Stimulated activated CD4-positive, alpha-beta T cell treated with anti-CD3 and anti-CD28 coated beads, Interleukin-1b, Interleukin-23, amount 100 ng/mL, for 24 hours (primary cell): ENCODE measurements at regions not wholly inside any gene's neighbourhood (a gene's known extent, or its start where the extent isn't known, plus 50 kb on each side); places are given as distances from the start of the nearest gene placed in this dataset.

ENCODE experiments used
- DNase-seq, 4 experiments: peaks; one replicate each; pipeline ENCODE4 v3.0.0-alpha.2; 2020; ENCODE audit warnings: low read depth in 4 of 4, low spot score in 1 of 4

DNA sequence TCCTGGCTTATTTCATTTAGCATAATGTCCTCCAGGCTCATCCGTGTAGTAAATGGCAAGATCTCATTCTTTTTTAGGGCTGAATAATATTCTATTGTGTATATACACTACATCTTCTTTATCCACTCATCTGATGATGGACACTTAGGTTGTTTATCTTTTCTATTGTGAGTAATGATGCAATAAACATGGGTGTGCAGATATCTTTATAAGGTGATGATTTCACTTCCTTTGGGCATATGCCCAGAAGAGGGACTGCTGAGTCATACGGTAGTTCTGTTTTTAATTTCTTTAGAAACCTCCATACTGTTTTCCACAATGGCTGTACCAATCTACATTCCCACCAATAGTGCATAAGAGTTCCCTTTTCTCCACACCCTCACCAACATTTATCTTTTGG, 317.6 kb upstream of the CNKSR2 start:
- DNase-seq = no peak

DNA sequence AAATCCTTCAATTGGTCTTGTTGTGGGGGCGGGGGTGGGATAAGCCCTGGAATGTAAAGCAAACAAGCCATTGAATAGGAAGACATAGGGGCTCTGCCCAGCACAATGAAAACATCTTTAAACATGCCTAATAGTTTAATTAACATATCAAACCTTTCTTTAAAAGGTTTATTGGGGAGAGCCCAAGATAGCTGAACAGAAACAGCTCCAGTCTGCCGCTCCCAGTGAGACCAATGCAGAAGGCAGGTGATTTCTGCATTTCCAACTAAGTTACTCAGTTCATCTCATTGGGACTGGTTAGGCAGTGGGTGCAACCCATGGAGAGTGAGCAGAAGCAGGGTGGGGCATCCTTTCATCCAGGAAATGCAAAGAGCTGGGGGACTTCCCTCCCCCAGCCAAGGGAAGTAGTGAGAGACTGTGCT, 327.2 kb upstream of the CNKSR2 start:
- no peak for DNase-seq

DNA sequence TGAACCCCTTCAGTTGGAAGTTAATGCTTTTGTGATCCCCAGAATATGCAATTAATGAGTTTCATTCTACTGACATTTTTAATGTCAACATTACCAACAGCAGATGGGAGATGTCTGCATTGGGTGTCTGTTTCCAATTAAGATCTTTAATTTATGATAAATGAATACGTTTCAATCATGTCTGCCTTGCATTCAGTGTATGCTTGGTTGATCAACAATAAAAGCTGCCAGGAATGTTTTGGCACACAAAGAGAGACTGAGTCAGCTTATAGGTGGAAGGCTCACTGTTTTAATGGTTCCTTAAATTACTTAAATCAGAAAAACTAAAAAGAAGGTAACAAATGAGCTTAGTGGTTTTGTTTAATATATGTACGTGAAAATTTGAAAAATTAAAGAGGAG, 359.9 kb upstream of the CNKSR2 start:
- no peak for DNase-seq

DNA sequence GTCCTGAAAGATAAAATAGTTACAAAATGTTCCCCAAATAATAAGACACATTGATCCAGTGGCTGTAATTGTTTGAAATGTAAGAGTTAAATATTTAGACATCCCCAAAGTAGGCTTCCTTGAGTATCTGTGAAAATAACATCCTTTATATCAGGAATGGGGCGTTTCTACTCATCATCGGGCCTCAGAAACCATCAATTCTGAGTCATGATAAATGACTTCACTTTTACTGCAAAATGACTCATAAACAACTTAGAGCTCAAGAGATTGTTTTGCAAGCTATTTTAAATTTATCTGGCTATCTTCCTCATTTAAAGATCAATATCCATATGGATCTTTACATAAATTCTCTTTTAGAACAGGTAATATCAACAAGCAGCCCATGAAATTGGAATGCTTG, 369.4 kb upstream of the CNKSR2 start:
- no peak for DNase-seq

DNA sequence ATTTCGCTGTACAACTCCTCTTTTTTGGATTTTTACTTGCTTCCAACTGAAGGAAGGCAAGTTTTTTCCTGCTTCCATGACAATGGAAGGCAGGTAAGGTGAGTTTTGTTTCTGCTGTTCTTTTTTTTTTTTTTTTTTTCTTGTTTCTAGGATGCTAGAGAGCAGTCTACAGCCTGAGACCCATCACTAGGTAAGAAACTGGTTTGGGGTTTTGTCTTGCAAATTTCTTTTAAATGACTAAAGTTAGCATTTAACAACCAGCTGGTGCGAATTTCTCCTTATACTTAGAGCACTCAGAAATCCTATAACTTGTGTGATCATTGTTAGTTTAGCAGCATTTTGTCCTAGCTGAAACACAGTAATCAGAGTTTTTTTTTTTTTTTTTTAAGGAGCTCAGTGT, 378.4 kb upstream of the CNKSR2 start:
- DNase-seq = no peak

DNA sequence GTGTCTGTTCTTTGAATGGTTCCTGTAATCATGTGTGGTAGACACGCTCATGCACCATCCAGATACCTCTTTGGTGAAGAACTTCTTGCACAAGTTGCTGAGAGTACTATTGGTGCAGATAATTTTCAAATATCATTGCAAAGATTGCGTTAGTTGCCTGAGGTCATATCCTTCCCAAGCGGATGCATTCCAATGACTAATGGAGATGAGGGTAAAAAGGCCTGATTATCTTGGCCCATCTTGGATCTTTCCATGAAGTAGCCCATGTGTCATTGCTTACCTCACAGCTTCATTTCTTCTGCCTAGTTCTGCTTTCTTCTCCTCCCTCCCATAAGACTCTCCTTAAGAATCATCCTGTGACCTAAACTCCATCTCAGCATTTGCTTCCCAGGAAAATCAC, 384.9 kb upstream of the CNKSR2 start:
- DNase-seq = no peak

DNA sequence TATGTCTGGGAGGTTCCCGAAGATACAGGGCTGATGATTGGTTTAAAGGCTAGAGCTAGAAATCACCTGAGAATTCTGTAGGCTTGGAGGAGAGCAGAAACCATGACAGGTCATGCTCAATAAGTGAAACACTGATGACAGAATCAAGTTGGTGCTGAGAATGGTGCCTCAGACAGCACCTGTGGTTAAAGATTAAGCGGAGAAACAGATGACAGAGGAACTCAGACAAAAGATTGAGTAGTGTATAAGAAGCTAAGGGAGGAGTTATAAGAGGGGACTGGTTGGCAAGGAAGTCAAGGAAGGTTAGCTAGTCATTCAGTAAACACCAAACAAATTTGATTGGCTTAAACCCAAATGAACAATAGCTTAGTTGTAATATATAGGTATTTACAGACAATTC, 385.4 kb upstream of the CNKSR2 start:
- no peak for DNase-seq

DNA sequence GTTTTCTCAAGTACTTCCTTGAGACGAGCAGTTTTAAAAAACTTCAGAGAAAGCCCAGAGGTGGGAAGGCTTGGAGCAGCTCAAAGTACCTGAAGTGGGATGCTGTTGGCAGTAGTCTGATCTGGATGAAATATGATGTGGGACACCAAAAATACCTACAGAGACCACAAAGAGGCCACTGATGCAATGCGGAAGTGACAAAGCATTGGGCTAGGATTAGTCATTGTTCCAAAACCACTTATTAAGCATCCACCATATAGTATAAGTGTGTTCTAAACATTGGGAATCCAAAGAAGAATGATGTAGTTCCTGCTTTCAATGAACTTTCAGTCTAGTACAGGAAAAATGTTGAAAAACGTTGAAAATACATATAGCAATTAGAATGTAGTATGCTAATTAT, 386.1 kb upstream of the CNKSR2 start:
- no peak for DNase-seq

DNA sequence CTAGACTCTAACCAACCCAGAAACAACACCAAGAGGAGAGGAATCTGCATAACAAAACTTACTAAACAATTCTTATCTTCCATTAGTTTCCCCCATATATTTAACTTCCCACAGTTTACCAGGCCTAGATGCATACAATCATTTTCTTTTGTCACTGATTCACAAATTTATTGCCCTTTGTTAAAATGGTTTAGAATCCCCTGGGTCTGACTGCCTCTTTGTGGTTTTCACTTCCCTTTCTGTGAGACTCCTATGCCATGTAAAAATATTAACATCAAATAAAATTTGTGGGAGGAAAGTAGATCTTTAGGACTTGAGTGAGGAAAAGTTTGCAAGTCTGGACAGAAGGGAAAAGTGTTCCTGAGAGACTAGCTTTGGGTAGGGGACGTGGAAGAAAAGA, 393.8 kb upstream of the CNKSR2 start:
- no peak for DNase-seq

DNA sequence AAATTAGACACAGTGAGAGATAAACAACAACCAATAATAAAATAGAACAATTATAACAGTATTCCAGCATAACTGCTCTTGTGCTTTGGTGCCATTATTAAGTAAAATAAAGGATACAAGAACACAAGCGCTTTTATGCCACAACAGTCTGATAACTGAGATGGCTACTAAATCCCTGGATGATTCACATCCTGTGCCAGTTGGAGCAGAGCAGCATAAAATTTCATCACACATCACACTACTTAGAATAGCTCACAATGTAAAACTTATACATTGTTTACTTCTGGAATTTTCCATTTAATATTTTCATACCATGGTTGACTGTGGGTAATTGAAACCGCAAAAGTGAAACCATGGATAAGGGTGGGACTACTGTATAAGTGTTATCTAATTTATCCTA, 399.9 kb upstream of the CNKSR2 start:
- DNase-seq = no peak

DNA sequence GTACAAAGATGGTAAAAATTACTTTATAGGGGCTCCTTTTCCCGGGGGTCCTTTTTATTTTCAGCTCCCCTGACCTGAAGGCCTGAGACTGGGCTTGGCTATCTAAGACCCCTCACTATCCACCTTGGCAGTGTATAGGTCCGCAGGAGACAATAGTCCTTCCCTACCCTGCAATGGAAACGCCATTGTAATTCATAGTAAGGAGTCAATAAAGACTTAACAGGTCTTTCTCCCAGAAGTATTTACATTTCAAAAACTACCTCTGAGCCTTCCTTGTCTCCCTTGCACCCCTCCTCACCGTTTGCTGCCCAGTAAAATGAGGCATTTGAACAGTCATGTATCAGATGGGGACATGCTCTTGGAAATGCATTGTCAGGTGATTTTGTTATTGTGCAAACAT, 401.2 kb upstream of the CNKSR2 start:
- no peak for DNase-seq

DNA sequence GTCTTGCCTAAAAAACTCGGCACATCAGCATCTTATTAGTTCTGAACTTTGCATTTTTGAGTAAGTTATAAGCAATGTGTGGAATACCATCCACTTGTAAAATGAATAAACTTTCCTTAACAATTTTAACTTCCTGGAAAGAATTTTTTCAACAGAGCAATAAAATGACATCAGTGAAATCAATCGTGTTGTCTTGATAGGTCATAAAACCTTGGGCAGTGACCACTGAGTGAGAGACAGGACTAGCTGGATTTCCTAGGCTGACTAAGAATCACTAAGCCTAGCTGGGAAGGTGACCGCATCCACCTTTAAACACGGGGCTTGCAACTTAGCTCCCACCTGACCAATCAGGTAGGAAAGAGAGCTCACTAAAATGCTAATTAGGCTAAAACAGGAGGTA, 403.0 kb upstream of the CNKSR2 start:
- no peak for DNase-seq

DNA sequence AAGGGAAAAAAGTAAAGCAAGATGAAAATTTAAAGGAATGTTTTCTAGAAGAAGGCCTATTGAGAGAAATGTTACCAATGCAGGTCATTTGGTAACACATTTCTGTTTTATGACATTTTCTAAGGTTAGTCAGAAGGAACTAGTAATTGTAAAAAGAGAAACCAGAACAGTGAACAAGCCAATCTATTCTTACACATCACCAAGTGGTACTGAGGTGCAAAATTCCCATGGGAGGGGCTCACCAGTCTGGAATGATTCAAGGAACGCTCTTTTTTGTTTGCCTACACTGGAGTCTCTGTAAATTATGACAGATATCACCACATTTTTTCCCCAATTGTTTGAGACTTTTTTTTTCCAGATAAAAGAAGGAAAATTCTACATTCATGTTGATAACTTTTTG, 404.7 kb upstream of the CNKSR2 start:
- no peak for DNase-seq

DNA sequence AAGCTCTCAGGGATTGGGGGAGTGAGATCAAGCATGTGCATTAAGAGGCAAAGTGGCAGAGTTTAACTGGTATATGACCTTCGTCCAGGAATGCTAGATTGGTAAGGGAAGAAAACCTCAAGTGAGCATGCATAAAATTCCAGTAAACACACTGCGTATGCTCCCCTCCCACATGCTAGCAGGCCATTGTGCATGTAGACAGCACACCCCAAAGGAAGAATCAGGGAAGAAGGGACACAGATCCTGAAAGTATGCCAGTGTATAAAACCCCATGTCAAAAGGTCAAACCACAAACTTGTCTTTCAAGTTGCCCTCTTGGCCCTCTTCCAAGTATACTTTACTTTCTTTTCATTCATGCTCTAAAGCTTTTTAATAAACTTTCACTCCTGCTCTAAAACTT, 405.2 kb upstream of the CNKSR2 start:
- no peak for DNase-seq

DNA sequence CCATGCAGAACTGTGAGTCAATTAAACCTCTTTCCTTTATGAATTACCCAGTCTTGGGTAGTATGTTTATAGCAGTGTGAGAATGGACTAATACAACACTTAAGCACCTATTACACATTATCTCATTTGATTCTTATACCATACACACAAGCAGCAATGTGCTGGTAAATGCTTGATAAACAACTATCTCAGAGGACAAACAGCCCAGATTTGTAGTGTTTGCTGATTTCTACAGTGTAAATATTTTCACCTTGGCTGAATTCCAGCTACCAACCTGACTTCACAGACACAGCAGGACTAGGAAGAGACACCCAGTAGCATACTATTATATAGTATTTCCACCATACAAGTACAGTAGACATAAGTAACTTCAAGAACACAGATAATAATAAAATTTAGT, 406.5 kb upstream of the CNKSR2 start:
- DNase-seq = no peak

DNA sequence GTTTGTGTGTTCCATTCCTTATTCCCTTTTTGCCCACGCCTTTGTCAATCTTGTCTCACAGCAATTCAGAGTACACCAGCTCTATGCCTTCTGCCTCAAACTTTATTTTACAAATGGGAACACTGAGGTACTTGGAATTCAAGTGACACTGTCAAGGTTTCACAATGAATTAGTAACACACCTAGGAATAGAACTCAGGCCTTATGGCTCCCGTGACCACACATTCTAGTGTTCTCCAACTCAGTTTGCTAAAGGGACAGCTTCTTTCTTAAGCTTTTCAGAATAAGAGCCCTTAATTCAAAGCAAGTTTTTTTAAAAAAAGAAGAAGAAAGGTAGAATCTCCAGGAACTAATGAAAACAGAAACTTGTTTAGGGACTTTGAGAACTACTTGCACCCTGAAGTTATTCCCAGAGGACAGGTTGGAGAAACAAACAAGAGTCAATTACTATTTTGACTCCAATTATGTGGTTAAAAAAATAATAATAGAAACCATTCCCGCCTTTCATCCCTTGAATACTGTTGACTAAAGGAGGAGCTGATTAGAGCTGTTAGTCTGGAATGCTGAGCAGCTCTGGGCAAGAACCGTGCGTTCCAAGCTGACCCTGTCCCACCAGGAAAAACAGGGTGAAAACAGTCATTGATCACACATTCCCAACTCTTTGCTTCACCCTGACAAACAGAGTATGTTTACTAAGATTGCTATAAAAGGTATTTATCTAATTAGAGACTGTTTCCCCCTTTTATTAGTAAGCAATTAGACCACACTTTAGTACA, 408.8 kb upstream of the CNKSR2 start:
- no peak for DNase-seq

DNA sequence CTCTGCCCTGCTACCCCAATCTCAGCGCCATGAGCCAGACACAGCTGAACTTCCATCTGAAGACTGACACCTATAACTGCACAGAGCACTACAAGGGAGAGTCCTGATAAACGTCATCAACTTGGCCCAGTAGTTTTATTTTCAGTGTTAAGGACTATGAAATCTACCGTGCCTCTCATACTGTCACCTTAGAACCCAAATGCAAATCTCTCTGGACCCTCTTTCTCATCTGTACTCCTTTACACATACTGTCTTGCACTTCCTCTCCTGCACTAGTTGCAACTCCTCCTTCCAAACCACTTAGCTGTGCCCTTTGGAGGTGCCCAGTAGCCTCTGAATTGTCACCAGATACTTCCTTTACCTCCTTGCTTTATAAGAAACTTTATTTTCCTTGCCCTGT, 420.2 kb upstream of the CNKSR2 start:
- no peak for DNase-seq

DNA sequence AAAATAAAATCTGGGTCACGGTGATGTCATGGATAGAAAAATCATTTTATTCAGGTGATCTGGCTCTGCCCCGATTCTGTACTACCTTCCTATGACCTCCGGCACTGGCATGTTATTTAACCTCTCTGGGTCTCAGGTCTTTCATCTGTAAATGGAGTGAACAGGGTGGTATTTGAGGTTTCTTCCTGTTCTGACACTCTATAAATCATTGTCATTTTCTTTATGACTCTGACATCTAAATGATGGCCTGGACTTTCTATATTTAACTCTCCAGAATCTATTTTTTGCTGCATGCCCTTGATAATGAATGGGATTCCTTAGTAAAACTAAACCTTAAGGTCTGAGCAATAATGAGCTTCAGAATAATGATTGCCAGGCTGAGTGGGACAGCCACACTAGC, 422.0 kb upstream of the CNKSR2 start:
- DNase-seq = no peak

DNA sequence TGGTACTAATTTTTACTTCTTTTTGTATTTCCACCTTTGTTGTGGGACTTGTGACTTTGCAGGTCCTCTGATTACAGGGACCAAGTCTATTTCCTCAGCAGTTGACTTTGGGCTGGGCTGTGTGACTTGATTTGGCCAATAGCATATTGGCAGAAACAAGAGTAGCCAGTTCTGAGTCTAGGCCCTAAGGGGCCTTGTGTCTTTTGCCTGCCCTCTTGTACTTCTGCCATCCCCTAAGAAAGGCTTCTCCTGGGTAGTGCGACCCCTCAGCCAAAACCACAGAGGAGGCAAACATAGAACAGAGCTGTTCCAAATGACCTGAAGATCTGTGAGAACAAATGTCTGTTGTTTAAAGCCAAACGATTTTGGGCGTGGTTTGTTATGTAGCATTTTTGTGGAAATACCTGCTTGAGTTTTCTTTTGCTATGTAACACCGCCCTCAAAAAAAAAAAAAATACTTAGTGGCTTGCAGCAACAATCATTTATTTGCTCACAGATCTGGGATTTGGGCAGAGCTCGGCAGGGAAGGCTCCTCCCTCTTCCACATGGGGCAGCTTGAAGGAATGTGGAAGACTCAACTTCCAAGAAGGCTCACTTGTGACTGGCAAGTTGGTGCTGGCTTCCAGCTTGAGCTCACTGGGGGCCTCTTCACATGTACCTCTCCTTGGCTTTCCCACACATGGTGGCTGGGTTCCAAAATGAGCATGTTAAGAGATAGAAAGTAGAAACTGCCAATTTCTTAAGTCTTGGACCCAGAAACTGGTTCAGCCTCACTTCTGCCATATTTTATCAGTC, 423.0 kb upstream of the CNKSR2 start:
- no peak for DNase-seq

DNA sequence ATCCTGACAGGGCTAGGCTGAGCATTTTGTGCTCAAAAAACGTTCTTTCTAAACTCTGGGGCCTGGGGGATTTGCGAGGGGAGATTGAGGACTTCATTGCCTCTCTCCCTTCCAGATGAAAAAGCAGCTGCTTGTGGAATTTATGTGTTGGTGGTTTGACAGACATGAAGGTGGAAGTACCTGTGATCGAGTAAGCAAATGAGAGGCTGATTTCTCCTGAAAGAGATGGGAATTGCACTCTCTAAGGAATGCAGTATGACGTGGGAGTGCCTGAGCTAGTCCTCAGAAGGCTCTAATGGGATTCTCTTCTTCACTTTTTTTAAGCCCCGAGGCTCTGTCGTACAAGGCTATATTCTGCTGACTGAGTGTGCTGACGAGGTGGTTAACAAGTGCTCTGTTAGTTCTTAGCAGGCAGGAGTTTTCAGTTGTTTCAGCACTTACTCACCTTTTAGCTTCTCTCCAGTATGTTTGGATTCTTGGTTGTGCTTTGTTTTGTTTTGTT, 426.8 kb upstream of the CNKSR2 start:
- DNase-seq = no peak

DNA sequence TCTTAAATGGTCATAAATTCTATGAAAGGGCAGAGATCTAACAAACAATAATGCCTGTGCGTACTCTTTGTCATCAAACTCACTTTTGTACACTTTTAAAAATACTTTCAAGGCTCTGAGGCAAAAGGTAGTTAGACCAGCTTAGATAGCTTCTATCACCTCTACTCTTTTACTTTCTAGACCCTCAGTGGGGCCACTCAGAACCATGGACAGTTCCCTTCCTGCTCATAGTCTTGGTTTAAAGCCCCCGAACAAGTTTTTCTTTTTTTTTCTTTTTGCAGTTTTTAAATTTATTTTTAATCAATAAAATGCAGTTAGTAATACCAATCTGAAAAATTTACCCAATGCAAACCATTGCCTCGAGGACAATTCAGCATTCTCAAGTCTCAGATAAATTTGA, 460.5 kb upstream of the CNKSR2 start:
- no peak for DNase-seq

DNA sequence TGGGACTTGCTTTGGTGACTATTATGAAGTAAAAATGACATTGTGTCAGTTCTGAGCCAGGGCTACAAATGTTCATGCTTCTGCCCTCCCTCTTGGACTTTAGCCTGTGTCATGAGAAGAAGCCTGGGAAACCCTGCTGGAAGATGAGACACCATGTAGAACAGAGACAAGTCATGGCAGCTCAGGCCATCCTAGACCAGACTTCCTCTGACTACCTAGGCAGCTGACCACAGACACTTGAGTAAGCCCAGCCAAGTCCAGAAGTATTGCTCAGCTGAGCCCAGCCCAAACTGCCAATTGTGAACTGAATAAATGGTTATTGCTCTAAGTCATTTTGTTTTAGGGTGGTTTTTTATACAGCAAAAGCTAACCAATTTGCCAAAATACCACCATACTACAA, 467.6 kb upstream of the CNKSR2 start:
- no peak for DNase-seq

DNA sequence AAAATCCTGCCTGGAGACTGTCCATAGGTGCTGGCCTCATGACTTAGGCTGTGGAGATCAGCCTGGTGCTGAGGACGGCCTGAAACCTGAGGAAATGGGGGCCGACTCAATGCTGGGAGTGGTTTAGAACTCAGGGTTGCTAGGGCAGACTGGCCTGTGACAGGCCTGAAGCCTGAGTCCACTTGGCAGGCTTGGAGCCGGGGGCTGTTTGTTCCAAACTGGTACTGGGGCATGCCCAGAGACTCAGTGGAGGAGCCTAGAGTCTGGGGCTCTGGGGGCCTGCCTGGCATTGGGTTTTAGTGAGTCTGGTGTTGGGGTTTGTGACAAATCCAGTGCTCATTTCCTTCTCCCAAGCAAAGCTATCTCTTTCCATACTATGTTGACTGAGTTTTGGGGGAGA, 489.7 kb upstream of the CNKSR2 start:
- no peak for DNase-seq
